ENCODE measurements at regions not wholly inside any gene's neighbourhood (a gene's known extent, or its start where the extent isn't known, plus 50 kb on each side); places are given as distances from the start of the nearest gene placed in this dataset.

DNA sequence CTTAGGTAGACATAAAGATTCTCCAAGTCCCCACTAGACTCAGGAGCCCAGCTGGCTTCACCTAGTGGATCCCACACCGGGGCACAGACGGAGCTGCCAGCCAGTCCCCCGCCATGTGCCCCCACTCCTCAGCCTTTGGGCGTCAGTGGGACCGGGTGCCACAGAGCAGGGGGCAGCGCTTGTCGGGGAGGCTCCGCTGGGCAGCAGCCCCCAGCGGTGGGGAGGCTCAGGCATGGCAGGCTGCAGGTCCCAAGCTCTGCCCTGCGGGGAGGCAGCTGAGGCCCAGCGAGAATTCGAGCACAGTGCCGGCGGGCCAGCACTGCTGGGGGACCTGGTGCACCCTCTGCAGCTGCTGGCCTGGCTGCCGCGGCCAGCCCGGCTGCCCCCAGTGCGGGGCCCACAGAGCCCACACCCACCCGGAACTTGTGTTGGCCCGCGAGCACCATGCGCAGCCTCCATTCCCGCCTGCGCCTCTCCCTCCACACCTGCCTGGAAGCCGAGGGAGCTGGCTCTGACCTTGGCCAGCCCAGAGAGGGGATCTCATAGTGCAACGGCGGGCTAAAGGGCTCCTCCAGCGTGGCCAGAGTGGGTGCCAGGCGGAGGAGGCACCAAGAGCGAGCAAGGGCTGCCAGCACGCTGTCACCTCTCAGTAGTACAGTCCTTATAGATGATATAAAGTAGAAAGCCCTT is 390.7 kb downstream of the PLK2 start:
- no peak for DNase-seq (ENCODE audit: low read depth)

DNA sequence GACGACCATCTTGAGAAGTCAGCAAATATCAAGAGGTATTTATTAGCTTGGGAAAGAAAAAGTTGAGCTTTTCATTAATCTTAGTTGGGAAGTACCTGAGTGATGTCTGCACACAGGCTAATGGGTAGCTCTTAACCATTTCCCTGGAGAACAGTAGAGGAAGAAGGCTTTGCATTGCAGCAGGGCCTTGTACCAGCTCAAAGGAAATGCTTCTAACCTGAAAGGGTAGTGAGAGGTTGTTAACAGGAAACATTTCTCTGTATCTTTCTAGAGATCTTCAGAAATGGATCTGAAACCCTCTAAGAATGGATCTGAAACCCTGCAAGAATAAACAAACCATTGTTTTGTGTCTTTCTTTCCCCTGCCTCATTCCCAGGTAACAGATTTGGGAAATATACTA is 393.3 kb downstream of the PLK2 start:
- DNase-seq (ENCODE audit: low read depth) = no peak

DNA sequence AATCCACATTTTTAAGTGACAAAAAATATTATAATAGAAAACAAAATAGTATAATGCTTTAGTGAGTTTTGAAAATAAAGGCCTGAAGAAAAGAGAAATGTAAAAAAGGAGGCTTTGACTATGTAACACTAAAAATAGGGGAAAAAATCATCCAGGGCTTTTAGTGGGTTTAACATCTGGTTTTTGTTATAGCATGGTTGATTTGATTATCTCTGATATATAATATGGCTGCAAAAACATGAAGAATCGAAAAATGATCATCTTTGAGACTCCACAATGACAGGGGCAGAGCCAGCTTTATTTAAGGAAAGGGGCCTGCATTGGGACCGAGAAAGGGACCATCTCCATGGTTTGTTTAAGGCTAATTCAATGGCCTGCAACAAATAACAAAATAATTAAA is 393.8 kb downstream of the PLK2 start:
- DNase-seq (ENCODE audit: low read depth) = no peak

DNA sequence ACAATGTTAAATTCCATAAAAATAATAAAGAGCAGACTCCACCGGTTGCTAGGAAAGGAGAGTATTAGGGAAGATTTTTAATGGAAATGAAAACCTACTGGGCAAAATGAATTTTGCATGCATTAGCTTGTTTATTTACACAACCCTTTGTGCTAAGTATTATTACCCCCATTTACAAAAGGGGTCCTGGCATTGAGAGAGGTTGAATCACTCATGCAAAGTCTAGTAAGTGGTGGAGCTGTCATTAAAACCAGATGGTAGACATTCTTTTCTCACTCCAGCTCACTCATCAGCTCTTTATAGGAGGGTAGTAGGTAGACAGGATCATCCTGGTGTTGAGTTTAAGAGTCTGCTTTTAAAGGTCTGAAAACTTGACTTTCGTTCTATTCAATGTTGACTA is 395.1 kb downstream of the PLK2 start:
- DNase-seq (ENCODE audit: low read depth) = no peak

DNA sequence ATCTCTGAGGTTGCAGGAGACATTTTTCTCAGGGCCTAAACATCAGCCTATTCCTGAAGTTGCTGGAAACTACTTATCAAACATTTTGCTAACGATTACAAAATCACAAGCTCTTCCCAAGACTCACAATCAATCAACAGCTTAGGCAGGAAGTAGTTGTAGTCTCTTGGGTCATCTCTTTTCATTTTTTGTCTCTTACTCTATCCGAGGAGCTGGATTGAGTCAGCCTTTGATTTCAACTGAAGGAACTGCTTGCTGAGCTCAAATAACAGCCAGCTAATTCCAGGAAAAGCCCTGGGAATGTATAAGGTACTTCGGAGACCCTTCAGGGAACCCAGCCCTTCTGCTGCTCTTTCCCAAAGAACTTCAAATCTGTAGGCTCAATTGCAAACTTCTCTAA is 398.9 kb downstream of the PLK2 start:
- no peak for DNase-seq (ENCODE audit: low read depth)

DNA sequence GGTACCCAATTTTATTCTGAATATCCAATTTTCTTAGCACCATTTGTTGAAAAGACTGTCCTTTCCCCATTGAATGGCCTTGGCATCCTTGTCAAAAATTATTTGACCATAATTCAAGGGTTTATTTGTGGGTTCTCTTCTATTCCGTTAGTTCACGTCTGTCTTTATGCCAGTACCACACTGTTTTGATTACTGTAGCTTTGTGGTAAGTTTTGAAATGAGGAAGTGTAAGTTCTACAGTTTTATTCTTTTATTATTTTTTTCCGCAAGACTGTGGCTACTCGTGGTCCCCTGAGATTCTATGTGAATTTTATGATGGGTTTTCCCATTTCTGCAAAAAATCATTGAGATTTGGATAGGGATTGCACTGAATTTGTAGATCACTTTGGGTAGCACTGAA is 402.6 kb downstream of the PLK2 start:
- DNase-seq (ENCODE audit: low read depth) = no peak

DNA sequence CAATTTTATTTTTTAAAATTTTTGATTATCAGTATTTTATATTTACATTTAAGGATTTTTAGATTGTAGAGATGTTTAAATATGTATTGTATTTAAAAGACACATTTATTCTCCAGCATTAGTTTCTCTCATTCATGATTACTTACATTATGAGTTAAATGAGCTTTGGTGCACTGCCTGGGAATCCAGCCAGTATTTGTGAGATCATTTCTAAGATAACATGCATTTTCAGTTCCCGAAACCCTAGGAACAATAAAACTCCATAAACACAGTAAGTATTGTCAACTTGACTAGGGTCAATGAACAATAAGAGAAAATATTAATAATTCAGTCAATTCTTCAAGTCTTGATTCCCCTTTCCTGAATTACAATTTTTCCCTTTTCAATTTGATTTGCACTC is 403.3 kb downstream of the PLK2 start:
- no peak for DNase-seq (ENCODE audit: low read depth)

DNA sequence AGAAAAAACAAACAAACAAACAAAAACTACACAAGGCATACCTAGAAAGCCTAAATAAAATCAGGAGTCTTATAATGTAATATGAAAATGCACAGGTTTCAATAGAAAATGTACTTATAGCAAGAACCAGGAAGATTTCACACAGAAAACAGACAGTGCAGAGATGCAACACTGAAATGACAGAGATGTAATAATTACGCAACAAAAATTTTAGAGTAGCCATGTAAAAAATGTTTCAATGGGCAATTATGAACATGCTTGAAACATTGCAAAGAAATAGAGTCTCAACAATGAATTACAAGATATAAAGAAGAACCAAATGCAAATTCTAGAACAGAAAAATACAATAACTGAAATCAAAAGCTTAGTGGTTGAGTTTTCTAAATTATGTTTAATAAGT is 405.9 kb downstream of the PLK2 start:
- no peak for DNase-seq (ENCODE audit: low read depth)

DNA sequence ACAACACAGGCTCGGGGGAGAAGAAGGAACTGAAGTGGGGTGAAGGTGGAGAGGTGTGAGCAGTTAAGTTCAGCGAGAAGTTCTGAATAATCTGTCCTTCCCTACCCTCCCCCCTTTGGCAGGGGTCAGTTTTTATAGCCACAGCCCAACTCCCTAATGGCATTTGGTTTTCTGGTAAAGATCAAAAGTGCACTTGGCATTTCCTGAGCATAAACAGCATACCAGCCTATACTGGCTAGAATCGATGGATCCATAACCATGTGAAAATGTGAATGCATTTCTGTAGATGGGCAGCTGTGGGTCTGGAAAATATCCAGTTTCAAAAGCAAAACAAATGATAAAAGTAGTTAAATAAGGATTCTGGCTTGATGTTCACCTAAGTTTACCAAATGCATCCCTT is 410.9 kb downstream of the PLK2 start:
- no peak for DNase-seq (ENCODE audit: low read depth)

DNA sequence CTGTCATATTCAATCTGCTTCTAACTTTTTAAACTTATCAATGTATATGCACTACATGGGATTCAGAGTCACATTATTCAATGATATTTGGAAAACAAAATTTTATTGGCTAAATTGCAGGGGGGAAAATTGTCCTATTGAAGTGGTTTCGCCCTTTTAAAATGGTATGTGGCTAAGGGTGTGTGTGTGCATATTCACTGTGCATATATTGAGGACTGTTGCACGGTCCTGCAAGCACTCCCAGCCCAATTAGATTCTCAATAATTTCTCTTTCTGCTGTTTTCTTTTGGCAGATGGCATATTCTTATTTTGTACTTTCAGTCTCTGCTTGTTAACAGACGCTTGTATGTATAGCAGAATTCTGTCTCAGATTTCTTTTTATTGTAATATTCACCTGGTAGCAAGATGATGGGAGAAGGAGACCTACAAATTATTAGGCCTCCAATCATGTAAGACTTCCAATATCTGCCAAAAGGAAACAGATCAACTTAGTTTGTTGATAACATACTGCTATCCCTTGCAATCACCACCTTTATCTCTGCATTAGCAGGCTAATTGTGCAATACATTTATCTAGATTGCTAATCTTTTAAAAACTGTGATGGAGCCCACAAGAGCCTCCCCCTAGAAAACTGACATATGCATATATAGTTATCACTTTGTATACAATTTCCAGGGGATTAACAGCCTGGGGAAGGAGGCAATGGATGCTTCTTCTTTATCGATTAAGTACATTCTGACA is 411.5 kb downstream of the PLK2 start:
- no peak for DNase-seq (ENCODE audit: low read depth)

DNA sequence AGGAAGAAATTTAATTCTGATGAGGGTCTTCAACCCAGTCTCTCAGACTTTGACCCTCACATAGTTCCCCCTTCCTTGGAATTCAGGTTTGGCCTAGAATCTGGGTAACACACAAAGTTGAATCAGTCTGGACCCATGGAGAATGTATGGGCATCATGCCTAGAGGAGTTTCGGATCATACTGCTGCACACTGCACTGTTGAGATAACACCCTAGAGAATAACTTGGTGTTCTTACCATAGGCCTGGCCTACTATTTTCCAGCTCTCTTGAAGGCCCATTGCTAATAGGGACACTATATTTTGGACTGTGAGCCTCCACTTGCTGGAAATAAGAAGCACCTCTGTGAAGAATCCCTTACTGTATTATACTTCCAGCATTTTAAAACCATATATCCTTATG is 413.5 kb downstream of the PLK2 start:
- no peak for DNase-seq (ENCODE audit: low read depth)

DNA sequence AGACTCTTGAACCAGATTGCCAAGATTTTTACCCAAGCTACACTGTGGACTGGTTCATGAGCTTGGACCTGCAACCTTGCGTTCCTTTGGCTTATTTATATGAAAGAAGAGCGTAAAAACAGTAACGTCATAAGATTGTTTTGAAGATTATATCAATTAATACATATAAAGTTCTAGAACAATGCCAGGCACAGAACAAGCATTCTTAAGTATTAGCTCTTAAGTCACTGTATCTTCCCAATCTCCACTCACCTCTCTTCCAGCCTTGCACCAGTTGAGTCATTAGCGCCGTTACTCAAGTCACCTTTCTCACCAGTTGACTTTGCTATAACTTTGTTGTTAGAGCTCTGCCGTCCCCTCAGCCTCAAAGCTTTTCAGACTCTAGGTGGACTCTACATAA is 415.7 kb downstream of the PLK2 start:
- no peak for DNase-seq (ENCODE audit: low read depth)

DNA sequence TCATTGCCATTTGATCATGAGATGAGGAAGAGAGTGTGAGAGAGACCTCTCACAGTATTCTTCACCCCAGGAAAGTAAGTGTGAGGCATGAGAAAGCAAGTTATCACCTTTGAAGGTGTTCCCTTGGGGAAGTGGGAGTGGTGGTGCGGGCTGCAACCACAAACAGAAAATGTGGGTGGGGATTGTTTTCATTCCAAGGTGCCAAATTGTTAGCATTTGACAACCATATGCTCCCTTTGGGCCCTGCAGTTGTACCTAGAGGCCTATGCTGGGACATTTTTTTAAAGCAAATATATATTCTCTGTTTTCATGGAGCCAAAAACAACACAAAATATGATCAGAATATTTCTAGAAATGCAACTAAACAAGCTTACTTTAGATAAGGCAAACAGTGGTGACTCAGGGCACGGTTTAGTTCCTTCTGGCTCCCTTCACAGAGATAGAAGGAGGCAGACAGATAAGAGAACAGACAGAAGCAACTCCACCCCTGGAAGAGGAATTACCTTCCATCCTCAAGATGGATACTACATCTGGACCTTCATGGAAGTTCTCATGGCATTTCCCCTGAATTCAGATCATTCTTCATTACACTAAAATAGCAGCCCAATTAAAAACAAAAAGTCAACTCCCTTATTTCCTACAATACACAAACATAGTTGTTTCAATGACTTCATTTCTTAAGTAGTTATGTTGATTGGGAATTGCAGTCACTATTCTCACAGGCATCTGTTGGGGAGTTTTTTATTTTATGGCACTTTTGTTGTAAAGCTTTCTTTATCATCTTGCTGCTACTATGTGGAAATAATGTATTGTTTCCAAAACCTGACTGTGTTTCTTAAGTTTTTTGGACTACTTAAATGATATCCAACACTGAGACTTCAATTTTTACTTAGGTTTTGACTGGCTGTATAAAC is 416.6 kb downstream of the PLK2 start:
- no peak for DNase-seq (ENCODE audit: low read depth)

DNA sequence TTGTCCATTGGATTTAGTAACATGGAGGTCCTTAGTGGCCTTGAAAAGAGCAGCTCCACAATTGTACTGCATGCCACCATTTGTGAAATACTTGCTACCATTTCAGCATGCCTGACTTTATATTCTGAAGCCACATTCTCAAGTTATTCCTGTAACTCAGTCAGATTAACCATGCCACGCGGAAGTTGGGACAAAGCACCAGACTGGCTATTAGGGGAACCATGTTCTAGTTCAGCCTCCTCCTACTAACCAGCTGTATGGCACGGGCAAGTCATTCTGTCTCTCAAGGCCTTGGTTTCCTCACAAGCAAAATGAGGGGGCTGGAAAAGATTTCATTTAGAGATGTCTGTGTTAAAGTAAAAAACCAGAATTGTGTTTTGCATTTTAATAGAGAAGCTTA is 418.0 kb downstream of the PLK2 start:
- DNase-seq (ENCODE audit: low read depth) = no peak

DNA sequence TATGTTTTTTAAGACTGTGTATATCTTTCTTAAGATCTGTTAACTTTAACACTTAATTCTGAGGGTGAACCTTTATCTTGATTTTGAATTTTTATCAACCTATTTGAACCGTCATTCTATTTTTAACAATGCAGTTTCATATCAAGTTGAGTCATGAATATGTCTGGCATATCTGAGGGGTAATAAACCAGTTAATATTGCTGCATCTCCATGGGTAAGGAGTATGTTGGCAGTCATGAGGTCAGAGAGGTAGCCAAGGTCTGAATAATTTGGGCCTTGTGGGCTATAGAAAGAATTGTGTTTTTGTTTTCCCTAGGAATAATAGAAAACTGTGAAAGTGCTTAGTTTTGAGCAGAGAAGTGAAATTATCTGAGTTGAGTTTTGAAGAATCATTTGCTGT is 419.0 kb downstream of the PLK2 start:
- DNase-seq (ENCODE audit: low read depth) = no peak

DNA sequence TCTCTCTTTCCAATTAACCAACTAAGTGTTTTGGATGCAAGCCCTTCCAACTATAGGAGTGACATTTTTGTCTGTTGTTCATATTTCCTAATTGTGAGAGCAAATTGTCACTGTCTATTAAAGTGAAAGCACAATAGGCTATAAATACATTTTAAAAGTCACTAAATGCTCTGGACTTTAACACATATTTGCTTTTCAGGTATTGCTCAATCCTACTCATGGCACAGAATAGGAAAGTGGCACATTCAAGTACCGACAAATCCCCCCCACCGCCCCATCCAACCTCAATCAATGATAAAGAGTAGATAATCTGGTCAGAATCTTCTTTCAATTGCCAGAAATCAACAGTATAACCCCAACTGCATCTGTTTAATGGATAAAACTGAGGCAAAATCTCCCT is 419.8 kb downstream of the PLK2 start:
- DNase-seq (ENCODE audit: low read depth) = no peak

DNA sequence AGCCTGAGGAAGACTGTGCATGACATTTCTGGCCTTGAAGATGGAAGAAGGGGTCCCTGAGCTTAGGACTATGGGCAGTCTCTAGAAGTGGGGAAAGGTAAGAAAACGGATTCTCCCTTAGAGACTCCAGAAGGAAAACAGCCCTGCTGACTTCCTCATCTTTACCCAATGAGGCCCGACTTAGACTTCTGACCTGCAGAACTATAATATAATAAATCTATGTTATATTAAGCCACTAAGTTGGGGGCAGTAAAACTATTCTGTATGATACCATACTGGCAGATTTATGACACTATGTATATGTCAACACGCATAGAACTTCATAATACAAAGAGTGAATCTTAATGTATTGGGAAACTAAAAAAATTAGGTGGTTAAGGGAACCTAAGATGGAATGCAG is 422.0 kb downstream of the PLK2 start:
- DNase-seq (ENCODE audit: low read depth) = no peak

DNA sequence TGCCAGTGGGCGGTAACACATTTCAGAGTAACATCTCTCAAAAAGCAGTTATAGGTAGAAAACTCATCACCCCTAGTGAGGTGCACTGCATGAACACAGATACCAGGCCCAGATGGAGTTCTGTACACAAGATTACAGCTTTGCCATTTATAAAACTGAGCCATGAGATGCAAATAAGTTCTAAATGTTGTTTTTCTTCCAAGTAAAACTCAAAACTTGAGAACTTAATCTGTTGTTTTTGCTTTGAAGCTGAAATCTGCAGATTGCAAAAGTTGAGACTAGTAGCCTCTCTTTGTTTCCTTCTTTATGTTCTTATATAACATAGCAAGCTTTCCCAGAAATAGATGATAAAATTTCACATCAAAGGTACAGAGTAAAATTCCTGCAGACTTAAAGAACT is 434.1 kb downstream of the PLK2 start:
- no peak for DNase-seq (ENCODE audit: low read depth)

DNA sequence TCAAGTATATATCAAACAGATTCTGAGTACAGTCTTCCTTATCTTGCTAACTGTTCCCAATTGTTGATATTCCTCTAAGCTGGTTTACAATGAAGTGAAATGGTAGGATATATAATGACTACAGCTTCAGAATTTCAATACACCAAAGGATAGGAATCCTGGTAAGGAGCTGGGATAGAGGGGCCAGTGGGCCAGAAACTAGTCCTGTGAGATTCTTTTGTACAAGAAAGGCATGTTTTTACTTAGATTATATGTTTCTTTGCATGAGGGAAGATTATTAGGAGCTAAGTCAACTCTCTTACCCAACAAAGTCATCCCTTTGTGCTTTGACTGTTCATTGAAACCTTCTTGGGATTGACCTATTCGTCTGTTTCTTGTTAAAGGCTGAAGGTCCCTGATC is 435.7 kb downstream of the PLK2 start:
- DNase-seq (ENCODE audit: low read depth) = no peak

DNA sequence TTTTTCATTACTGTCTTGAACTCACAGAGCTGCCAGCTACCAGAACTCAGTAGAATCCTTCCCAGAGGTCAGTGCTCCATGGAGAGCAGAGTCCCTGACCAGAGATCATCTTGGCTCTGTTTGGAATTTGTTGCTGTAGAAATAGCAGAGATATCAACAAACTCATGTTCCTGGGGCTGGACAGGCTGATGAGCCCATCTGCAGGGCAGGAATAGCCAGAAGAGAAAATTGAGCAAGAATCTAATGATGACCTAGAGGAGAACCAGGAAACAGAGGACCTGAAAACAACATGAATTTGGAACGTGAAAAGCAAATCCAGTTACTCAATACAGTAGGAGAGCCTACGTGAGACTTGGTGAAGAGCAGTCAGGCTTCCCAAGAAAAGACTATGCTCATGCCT is 437.8 kb downstream of the PLK2 start:
- no peak for DNase-seq (ENCODE audit: low read depth)

DNA sequence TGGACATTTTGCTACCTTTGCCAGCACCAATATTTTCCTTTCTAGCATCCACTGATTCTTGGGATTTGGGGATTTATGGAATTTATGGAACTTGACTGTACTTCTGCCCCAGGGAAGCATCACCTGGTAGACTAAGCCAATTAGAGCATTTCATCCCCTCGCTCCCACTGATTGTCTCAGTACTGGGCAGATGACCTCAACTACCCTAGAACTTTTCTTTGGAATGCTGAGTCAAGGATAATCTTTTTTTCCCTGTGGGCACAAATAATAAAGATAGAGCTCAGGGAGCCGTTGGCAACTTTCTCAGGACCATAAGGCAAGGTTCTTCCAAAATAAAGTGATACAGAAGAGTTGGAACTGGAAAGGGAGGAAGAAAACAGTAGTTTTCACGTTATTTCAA is 438.4 kb downstream of the PLK2 start:
- no peak for DNase-seq (ENCODE audit: low read depth)

DNA sequence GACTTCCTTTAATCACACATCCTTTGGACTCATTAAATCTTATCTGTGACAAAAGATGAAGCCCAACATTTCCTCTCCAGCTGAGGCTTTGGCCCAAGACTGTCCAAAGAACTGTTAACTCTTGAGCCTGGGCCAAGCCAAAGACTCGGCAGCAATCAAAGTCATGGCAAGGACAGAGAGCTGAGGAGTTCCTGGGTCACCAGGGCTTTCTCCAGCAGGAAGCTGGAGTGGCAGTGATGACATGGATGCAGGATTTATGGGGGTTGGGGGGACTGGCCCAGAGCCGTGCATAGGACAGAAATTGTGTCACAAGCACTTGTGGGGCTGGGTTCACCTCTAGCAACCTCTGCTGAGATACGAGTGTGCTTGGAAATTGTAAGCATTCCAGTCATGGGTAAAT is 440.3 kb downstream of the PLK2 start:
- no peak for DNase-seq (ENCODE audit: low read depth)

DNA sequence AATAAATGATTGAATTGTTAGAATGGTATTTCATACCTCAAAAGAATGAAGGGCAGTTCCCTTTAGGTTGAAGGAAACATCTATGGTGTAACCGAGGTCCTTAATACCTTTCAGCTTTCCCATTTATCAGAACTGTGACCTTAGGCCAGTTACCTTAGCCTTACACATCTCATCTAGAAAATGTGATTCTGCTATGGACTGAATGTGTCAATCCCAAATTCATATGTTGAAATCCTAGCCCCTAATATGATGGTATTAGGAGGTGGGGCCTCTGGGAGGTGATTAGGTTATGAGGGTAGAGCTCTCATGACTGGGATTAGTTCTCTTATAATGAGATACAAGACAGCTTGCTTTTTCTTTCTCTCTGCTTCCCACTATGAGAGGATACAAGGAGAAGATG is 441.9 kb downstream of the PLK2 start:
- no peak for DNase-seq (ENCODE audit: low read depth)

Measured in fibroblast of the conjunctiva (primary cell).